GM12892 (cell line): ENCODE measurements at regions not wholly inside any gene's neighbourhood (a gene's known extent, or its start where the extent isn't known, plus 50 kb on each side); places are given as distances from the start of the nearest gene placed in this dataset.

ENCODE experiments used
- POLR2A ChIP-seq: IDR thresholded peaks from 2 replicates; pipeline ENCODE4 v1.6.1; 2011; ENCODE audit warnings: low read depth, low read length, control low read depth
- POLR2AphosphoS5 ChIP-seq: IDR thresholded peaks from 2 replicates; pipeline ENCODE4 v1.6.1; 2011; ENCODE audit warnings: low read depth, low read length, control low read depth
- TAF1 ChIP-seq: IDR thresholded peaks from 2 replicates; pipeline ENCODE4 v1.6.1; 2011; ENCODE audit warnings: low read depth, mild to moderate bottlenecking, control low read depth, low read length, borderline replicate concordance

- TF ChIP-seq POLR2AphosphoS5, result no peak
- TF ChIP-seq POLR2A, result no peak
- no peak for TF ChIP-seq TAF1
Measured at GRCh38 chr12:91380631-91381030, 198.0 kb upstream of the DCN start.
